ENCODE measurements at regions not wholly inside any gene's neighbourhood (a gene's known extent, or its start where the extent isn't known, plus 50 kb on each side); places are given as distances from the start of the nearest gene placed in this dataset.

DNA sequence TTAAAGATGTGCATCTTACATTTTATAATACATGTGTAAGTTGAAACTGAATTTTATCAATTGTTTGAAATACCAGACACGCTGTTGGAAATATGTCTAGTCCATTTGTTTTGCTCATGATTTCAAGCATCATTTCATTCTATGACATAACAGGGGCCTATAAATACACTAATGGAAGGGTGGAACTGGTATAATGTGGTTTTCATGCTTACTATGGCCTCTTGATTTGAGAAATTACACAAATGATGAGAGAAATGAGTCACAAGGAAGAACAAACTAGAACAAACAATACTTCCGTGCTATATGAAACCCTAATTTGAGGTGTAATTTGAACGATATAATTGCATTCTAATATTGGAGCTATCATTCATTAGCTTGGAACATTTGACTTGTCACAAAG, 663.4 kb downstream of the SLC16A7 start:
- DNase-seq (ENCODE audit: extremely low spot score) = no peak
- ChIA-PET CTCF (no interaction called here), POLR2A (no interaction called here)
- TF ChIP-seq FOXM1 (IDR thresholded peaks at IDR 0.05; ENCODE audit: borderline replicate concordance) (no peak), BHLHE40 (IDR thresholded peaks at IDR 0.05; ENCODE audit: borderline replicate concordance) (no peak), ARNT (IDR thresholded peaks at IDR 0.05) (no peak), ELF4 (IDR thresholded peaks at IDR 0.05) (no peak), SP1 (IDR thresholded peaks at IDR 0.05) (no peak), L3MBTL2 (conservative IDR thresholded peaks at IDR 0.05) (no peak), CTBP1 (IDR thresholded peaks at IDR 0.05; ENCODE audit: borderline replicate concordance) (no peak)
- TF ChIP-seq, protein P1, sequence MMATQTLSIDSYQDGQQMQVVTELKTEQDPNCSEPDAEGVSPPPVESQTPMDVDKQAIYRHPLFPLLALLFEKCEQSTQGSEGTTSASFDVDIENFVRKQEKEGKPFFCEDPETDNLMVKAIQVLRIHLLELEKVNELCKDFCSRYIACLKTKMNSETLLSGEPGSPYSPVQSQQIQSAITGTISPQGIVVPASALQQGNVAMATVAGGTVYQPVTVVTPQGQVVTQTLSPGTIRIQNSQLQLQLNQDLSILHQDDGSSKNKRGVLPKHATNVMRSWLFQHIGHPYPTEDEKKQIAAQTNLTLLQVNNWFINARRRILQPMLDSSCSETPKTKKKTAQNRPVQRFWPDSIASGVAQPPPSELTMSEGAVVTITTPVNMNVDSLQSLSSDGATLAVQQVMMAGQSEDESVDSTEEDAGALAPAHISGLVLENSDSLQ (IDR thresholded peaks at IDR 0.05) = no peak

DNA sequence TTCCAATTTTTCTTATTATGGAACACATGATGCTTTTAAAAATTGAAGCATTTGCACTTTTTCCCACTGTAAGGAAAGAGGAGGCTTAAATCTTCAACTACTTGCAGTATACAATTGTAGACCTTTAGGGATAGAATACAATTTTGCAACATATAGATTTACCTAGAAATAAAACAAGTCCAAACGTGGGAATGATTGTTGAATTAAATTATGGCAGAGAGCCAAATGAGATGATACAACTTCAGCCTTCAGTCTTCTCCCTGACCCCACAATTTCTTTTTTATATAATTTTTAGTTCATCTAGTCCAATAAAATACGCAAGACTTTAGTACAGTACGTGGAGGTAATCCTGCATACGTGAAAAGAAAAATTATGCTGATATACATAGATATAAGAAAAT, 666.5 kb downstream of the SLC16A7 start:
- ChIA-PET CTCF (no interaction called here), POLR2A (no interaction called here)
- no peak for DNase-seq (ENCODE audit: extremely low spot score)
- TF ChIP-seq LEF1 (IDR thresholded peaks at IDR 0.05; ENCODE audit: borderline replicate concordance) = no peak
- TF ChIP-seq L3MBTL2 (conservative IDR thresholded peaks at IDR 0.05) = no peak
- no peak for TF ChIP-seq HDGF (IDR thresholded peaks at IDR 0.05; ENCODE audit: borderline replicate concordance)
- no peak for TF ChIP-seq FOXM1 (IDR thresholded peaks at IDR 0.05; ENCODE audit: borderline replicate concordance)
- TF ChIP-seq FOXK2 (IDR thresholded peaks at IDR 0.05) = no peak
- TF ChIP-seq TARDBP (IDR thresholded peaks at IDR 0.05) = no peak
- no peak for TF ChIP-seq SUZ12 (IDR thresholded peaks at IDR 0.05)

DNA sequence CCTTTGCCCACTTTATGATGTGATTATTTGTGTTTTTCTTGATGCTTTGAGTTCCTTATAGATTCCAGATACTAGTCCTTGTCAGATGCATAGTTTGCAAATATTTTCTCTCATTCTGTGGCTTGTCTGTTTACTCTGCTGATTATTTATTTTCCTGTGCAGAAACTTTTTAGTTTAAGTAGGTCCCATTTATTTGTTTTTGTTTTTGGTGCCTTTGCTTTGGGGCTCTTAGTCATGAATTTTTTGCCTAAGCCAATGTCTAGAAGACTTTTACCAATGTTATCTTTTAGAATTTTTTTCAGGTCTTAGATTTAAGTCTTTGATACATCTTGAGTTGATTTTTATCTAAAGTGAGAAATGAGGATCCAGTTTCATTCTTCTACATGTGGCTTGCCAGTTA, 667.3 kb downstream of the SLC16A7 start:
- no peak for DNase-seq (ENCODE audit: extremely low spot score)
- POLR2A ChIA-PET = no interaction called here

DNA sequence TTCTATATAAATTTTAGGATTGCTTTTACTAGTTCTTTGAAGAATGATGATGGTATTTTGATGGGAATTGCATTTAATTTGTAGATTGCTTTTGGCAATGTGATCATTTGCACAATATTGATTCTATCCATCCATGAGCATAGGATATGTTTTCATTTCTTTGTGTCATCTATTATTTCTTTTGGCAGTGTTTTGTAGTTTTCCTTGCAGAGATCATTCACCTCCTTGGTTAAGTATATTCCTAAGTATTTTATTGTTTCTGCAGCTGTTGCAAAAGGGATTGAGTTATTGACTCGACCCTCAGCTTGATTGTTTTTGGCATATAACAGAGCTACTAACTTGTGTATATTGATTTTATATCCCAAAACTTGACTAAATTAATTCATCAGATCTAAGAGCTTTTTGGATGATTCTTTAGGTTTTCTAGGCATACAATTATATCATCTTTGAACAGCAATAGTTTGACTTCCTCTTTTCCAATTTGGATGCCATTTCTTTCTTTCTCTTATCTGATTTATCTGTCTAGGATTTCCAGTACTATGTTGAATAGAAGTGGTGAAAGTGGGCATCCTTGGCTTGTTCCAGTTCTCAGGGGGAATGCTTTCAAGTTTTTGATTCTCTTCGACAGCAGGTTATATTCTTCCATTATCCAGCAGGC, 668.1 kb downstream of the SLC16A7 start:
- ChIA-PET POLR2A (no interaction called here), CTCF (no interaction called here)
- no peak for DNase-seq (ENCODE audit: extremely low spot score)
- TF ChIP-seq FOXA1 (IDR thresholded peaks at IDR 0.05) = no peak
- no peak for TF ChIP-seq HDGF (IDR thresholded peaks at IDR 0.05; ENCODE audit: borderline replicate concordance)
- no peak for TF ChIP-seq SP1 (IDR thresholded peaks at IDR 0.05)
- TF ChIP-seq LEF1 (IDR thresholded peaks at IDR 0.05; ENCODE audit: borderline replicate concordance) = no peak
- TF ChIP-seq, protein P1 (IDR thresholded peaks at IDR 0.05) = no peak
- no peak for TF ChIP-seq TARDBP (IDR thresholded peaks at IDR 0.05)
- no peak for TF ChIP-seq FOXM1 (IDR thresholded peaks at IDR 0.05; ENCODE audit: borderline replicate concordance)
- no peak for TF ChIP-seq ELF4 (IDR thresholded peaks at IDR 0.05)
- TF ChIP-seq NFRKB (IDR thresholded peaks at IDR 0.05) = no peak
- no peak for TF ChIP-seq FOXK2 (IDR thresholded peaks at IDR 0.05)
- no peak for TF ChIP-seq ARNT (IDR thresholded peaks at IDR 0.05)
- no peak for TF ChIP-seq BHLHE40 (IDR thresholded peaks at IDR 0.05; ENCODE audit: borderline replicate concordance)
- no peak for TF ChIP-seq CTBP1 (IDR thresholded peaks at IDR 0.05; ENCODE audit: borderline replicate concordance)

More for the DNA sequence above, 667.3 kb downstream of the SLC16A7 start:
- no peak for TF ChIP-seq FOXM1 (IDR thresholded peaks at IDR 0.05; ENCODE audit: borderline replicate concordance)
- TF ChIP-seq FOXA1 (IDR thresholded peaks at IDR 0.05) = no peak
- no peak for TF ChIP-seq L3MBTL2 (conservative IDR thresholded peaks at IDR 0.05)
- TF ChIP-seq, protein P1 (IDR thresholded peaks at IDR 0.05) = no peak
- TF ChIP-seq LEF1 (IDR thresholded peaks at IDR 0.05; ENCODE audit: borderline replicate concordance) = no peak
- TF ChIP-seq ELF4 (IDR thresholded peaks at IDR 0.05) = no peak
- no peak for TF ChIP-seq HDGF (IDR thresholded peaks at IDR 0.05; ENCODE audit: borderline replicate concordance)
- TF ChIP-seq ZNF384 (IDR thresholded peaks at IDR 0.05) = no peak
- no peak for TF ChIP-seq FOXK2 (IDR thresholded peaks at IDR 0.05)
- TF ChIP-seq BHLHE40 (IDR thresholded peaks at IDR 0.05; ENCODE audit: borderline replicate concordance) = no peak
- TF ChIP-seq NFRKB (IDR thresholded peaks at IDR 0.05) = no peak
- TF ChIP-seq TARDBP (IDR thresholded peaks at IDR 0.05) = no peak
- TF ChIP-seq SP1 (IDR thresholded peaks at IDR 0.05) = no peak
- TF ChIP-seq CTBP1 (IDR thresholded peaks at IDR 0.05; ENCODE audit: borderline replicate concordance) = no peak
- TF ChIP-seq SUZ12 (IDR thresholded peaks at IDR 0.05) = no peak
- no peak for TF ChIP-seq ARNT (IDR thresholded peaks at IDR 0.05)
- CTCF ChIA-PET = no interaction called here

DNA sequence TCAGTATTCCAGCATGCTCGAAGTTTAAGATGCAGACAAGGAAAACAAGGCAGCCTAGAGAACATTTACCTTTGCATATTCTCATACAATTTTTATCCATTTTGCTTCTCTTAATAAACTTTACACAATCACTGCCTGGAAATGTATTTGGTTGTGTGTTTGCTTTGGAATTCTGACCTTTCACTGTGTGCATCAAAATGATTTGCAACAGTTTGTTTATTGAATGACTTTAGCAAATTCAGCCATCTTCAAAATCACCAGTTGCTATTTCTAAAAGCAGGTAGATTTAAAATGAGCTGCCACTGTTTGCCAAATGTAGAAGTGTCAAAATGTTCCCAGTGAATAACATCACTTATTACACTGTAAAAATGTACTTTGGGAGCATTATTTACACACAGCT, 669.9 kb downstream of the SLC16A7 start:
- no peak for TF ChIP-seq TARDBP (IDR thresholded peaks at IDR 0.05)
- no peak for TF ChIP-seq SP1 (IDR thresholded peaks at IDR 0.05)
- no peak for TF ChIP-seq SUZ12 (IDR thresholded peaks at IDR 0.05)
- no peak for TF ChIP-seq CTBP1 (IDR thresholded peaks at IDR 0.05; ENCODE audit: borderline replicate concordance)
- no peak for TF ChIP-seq FOXM1 (IDR thresholded peaks at IDR 0.05; ENCODE audit: borderline replicate concordance)
- TF ChIP-seq BHLHE40 (IDR thresholded peaks at IDR 0.05; ENCODE audit: borderline replicate concordance) = no peak
- TF ChIP-seq NFRKB (IDR thresholded peaks at IDR 0.05) = no peak
- no peak for TF ChIP-seq HDGF (IDR thresholded peaks at IDR 0.05; ENCODE audit: borderline replicate concordance)
- no peak for TF ChIP-seq ZNF384 (IDR thresholded peaks at IDR 0.05)
- no peak for TF ChIP-seq FOXA1 (IDR thresholded peaks at IDR 0.05)
- no peak for TF ChIP-seq L3MBTL2 (conservative IDR thresholded peaks at IDR 0.05)
- TF ChIP-seq LEF1 (IDR thresholded peaks at IDR 0.05; ENCODE audit: borderline replicate concordance) = no peak
- no peak for TF ChIP-seq ELF4 (IDR thresholded peaks at IDR 0.05)
- TF ChIP-seq, protein P1 (IDR thresholded peaks at IDR 0.05) = no peak
- no peak for TF ChIP-seq FOXK2 (IDR thresholded peaks at IDR 0.05)
- TF ChIP-seq ARNT (IDR thresholded peaks at IDR 0.05) = no peak
- no peak for DNase-seq (ENCODE audit: extremely low spot score)
- POLR2A ChIA-PET = no interaction called here
- CTCF ChIA-PET = no interaction called here

Data from HEK293T (cell line).